ENCODE measurements at regions not wholly inside any gene's neighbourhood (a gene's known extent, or its start where the extent isn't known, plus 50 kb on each side); places are given as distances from the start of the nearest gene placed in this dataset.

- Histone ChIP-seq H3K27me3 (replicated peaks) (no peaks in the 10 kb centered on the region), H3K9me3 (replicated peaks) (no peaks in the 10 kb centered on the region), H3K36me3 (no peaks in the 10 kb centered on the region), H3K27ac (no peak overlapping the region), H3K4me3 (no peak overlapping the region), H3K4me1 (replicated peaks) (no peaks in the 10 kb centered on the region)
- DNase-seq (ENCODE audit: low read depth in 1 of 2, low spot score in 2 of 2) = no peak
Measured at GRCh38 chr4:123619326-123619725, 222.7 kb downstream of the SPRY1 start.

DNA sequence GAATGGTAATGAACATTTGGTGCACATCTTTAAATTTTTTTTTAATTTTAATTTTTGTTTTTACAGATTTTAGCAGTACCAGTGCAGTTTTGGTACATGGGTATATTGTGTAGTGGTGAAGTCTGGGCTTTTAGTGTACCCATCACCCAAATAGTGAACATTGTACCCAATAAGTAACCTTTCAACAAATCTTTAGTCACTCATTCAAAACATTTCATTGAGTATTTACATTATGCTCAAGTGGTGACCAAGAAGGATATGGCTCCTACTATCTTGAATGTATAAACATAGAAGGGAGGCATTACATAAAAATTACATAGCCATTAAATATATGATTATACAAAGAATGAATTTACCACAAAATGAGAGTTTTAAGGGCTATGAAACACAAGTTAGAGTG lies 223.3 kb downstream of the SPRY1 start:
- no peaks in the 10 kb centered on the region for H3K27me3 ChIP-seq (replicated peaks)
- H3K4me3 ChIP-seq = no peak overlapping the region
- no peaks in the 10 kb centered on the region for H3K4me1 ChIP-seq (replicated peaks)
- H3K9me3 ChIP-seq (replicated peaks) = no peaks in the 10 kb centered on the region
- no peak for DNase-seq (ENCODE audit: low read depth in 1 of 2, low spot score in 2 of 2)
- no peak overlapping the region for H3K27ac ChIP-seq
- no peaks in the 10 kb centered on the region for H3K36me3 ChIP-seq

DNA sequence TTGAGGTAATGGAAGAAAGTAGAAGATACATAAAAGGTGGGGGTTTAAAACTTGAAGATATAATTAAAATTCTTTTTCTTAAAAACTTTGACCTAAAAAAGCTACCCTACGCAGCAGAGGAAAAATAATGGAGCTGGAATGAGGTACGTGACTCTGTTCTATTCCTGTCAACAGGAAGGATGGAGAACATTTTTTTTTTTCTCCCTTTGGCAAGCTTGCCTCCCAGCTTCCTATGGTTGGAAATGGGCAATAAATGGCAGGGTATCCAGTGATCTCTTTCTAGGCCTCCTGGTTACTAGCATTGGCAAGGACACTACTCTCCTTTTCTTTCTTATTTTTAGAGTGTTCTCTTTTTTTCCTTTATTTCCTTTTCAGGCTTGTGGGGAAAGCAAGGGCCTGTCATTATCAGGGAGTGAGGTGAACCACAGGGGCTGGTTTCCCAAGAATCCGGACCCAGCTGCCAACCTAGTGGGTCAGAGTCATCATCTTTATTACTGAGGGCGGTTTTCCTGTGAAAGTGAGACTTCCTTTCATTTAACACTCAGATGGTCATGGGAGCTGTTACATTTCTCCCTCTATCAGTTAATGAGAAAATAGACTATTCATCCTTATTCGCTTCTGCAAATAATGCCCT lies 224.6 kb downstream of the SPRY1 start:
- no peaks in the 10 kb centered on the region for H3K27me3 ChIP-seq (replicated peaks)
- no peak overlapping the region for H3K4me3 ChIP-seq
- no peaks in the 10 kb centered on the region for H3K4me1 ChIP-seq (replicated peaks)
- H3K36me3 ChIP-seq = no peaks in the 10 kb centered on the region
- no peaks in the 10 kb centered on the region for H3K9me3 ChIP-seq (replicated peaks)
- DNase-seq (ENCODE audit: low read depth in 1 of 2, low spot score in 2 of 2) = no peak
- H3K27ac ChIP-seq = no peak overlapping the region

DNA sequence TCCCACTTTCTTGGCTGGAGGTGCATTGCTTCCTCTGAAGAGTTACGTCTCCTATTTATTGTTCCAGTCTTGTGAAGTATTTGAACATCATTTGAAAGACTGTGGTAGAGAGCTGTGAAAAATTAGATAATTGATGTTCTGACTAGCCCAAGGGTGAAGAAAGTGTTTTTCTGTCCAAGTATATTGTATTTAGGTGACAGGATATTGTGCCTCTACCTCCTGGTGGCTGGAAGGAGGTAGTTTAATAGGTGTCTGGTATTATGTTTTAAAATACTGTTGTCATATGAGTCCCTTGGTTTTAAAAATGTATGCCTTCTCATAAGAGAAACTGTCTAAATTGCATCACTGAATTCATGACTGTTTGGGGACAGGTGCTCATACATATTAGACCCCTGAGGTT lies 226.0 kb downstream of the SPRY1 start:
- H3K9me3 ChIP-seq (replicated peaks) = no peaks in the 10 kb centered on the region
- H3K4me1 ChIP-seq (replicated peaks) = no peaks in the 10 kb centered on the region
- no peaks in the 10 kb centered on the region for H3K27me3 ChIP-seq (replicated peaks)
- H3K27ac ChIP-seq = no peak overlapping the region
- no peak overlapping the region for H3K4me3 ChIP-seq
- H3K36me3 ChIP-seq = no peaks in the 10 kb centered on the region
- no peak for DNase-seq (ENCODE audit: low read depth in 1 of 2, low spot score in 2 of 2)

DNA sequence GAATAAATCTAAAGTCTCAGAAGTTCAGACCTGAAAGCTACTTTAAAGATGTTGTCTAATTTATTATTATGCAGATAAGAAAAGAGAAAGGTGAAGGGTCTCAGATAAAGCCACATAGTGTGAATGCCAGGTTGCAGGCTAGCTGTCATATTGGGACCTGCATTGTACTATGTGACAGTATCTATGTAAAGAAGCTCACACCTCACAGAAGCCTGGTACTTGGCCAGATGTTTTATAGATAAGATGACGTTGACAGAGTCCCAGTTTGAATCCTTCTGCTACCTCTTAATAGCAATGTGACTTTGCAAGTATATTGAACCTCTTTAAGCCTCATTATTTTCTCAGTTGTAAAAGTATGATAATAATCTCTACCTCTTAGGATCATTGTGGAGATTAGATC lies 227.0 kb downstream of the SPRY1 start:
- no peaks in the 10 kb centered on the region for H3K36me3 ChIP-seq

DNA sequence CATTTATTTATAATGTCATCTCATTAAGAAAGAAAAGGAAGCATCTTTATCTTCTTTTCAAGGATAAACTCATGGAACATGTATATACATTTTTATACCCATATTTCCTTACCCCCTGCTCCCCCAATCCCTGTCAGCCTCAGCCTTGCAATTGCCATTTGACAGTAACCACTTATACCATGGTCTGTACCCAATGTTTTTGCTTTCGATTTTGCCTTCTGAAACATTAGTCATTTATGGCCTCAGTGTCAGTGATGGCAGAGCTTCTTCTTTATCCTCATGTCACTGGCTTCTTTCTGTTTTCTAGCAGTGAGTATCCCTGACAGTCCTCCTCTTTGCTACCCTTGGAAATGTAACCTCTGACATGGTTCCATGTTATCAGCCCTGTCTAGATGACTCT lies 228.4 kb downstream of the SPRY1 start:
- no peaks in the 10 kb centered on the region for H3K36me3 ChIP-seq
- no peaks in the 10 kb centered on the region for H3K27me3 ChIP-seq (replicated peaks)
- H3K9me3 ChIP-seq (replicated peaks) = no peaks in the 10 kb centered on the region
- H3K4me3 ChIP-seq = no peak overlapping the region
- no peak for DNase-seq (ENCODE audit: low read depth in 1 of 2, low spot score in 2 of 2)
- H3K27ac ChIP-seq = no peak overlapping the region
- no peaks in the 10 kb centered on the region for H3K4me1 ChIP-seq (replicated peaks)

More for the DNA sequence above, 227.0 kb downstream of the SPRY1 start:
- Histone ChIP-seq H3K9me3 (replicated peaks) (no peaks in the 10 kb centered on the region), H3K4me1 (replicated peaks) (no peaks in the 10 kb centered on the region), H3K4me3 (no peak overlapping the region), H3K27me3 (replicated peaks) (no peaks in the 10 kb centered on the region), H3K27ac (no peak overlapping the region)
- no peak for DNase-seq (ENCODE audit: low read depth in 1 of 2, low spot score in 2 of 2)

- no peaks in the 10 kb centered on the region for H3K9me3 ChIP-seq (replicated peaks)
- H3K27ac ChIP-seq = no peak overlapping the region
- no peaks in the 10 kb centered on the region for H3K36me3 ChIP-seq
- no peak for DNase-seq (ENCODE audit: low read depth in 1 of 2, low spot score in 2 of 2)
- no peaks in the 10 kb centered on the region for H3K27me3 ChIP-seq (replicated peaks)
- no peak overlapping the region for H3K4me3 ChIP-seq
- H3K4me1 ChIP-seq (replicated peaks) = peaks cover 12% of the 10 kb centered on the region
Measured at GRCh38 chr4:123628288-123628687, 231.7 kb downstream of the SPRY1 start.

- H3K4me3 ChIP-seq = no peak overlapping the region
- no peaks in the 10 kb centered on the region for H3K9me3 ChIP-seq (replicated peaks)
- peaks cover 12% of the 10 kb centered on the region for H3K4me1 ChIP-seq (replicated peaks)
- DNase-seq (ENCODE audit: low read depth in 1 of 2, low spot score in 2 of 2) = peak in 1 of 2 experiments; percentile 24
- H3K27ac ChIP-seq = peak overlapping the region; percentile 46; the same call in 1 of the 2 replicates
- no peaks in the 10 kb centered on the region for H3K27me3 ChIP-seq (replicated peaks)
- H3K36me3 ChIP-seq = no peaks in the 10 kb centered on the region
Measured at GRCh38 chr4:123631786-123632692, 235.4 kb downstream of the SPRY1 start.

- H3K9me3 ChIP-seq (replicated peaks) = no peaks in the 10 kb centered on the region
- H3K4me3 ChIP-seq = no peak overlapping the region
- no peak for DNase-seq (ENCODE audit: low read depth in 1 of 2, low spot score in 2 of 2)
- no peaks in the 10 kb centered on the region for H3K27me3 ChIP-seq (replicated peaks)
- H3K36me3 ChIP-seq = no peaks in the 10 kb centered on the region
- H3K27ac ChIP-seq = peak overlapping the region; percentile 46; the same call in 1 of the 2 replicates
- H3K4me1 ChIP-seq (replicated peaks) = peaks cover 12% of the 10 kb centered on the region
Measured at GRCh38 chr4:123632693-123633030, 236.1 kb downstream of the SPRY1 start.

DNA sequence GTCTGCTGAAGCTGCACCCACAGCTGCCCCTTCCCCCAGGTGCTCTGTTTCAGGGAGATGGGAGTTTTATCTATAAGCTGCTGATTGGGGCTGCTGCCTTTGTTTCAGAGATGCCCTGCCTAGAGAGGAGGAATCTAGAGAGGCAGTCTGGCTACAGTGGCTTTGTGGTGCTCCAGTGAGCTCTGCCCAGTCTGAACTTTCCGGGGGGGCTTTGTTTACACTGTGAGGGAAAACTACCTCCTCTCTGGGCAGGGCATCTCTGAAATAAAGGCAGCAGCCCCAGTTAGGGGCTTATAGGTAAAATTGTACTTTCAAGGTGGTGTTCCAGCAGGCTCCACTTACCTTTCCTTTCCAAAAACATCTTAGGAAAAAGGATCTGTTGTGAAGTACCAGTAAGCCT lies 242.2 kb downstream of the SPRY1 start:
- H3K4me1 ChIP-seq (replicated peaks) = no peaks in the 10 kb centered on the region
- no peak overlapping the region for H3K4me3 ChIP-seq
- DNase-seq (ENCODE audit: low read depth in 1 of 2, low spot score in 2 of 2) = no peak
- no peaks in the 10 kb centered on the region for H3K27me3 ChIP-seq (replicated peaks)
- no peak overlapping the region for H3K27ac ChIP-seq
- no peaks in the 10 kb centered on the region for H3K9me3 ChIP-seq (replicated peaks)
- H3K36me3 ChIP-seq = no peaks in the 10 kb centered on the region

DNA sequence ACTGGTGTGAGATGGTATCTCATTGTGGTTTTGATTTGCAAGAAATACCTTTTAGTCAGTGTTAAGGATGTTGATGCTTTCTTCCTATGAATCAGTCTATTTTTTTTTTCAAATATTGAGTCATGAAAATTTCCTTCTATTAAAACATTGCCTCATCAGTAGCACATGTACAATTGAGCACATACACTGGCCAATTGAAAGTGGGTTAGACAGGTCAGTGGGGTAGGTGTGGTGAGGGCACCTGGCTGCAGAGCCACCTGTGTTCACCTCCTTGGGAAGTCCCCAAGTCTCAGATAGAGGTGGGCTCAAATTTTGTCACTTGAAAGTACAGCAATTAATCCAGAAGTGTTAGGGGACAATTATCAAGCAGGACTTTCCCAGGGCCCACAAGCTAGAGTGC lies 243.7 kb downstream of the SPRY1 start:
- no peak overlapping the region for H3K27ac ChIP-seq
- no peaks in the 10 kb centered on the region for H3K27me3 ChIP-seq (replicated peaks)
- H3K4me1 ChIP-seq (replicated peaks) = no peaks in the 10 kb centered on the region
- H3K36me3 ChIP-seq = no peaks in the 10 kb centered on the region
- no peaks in the 10 kb centered on the region for H3K9me3 ChIP-seq (replicated peaks)
- H3K4me3 ChIP-seq = no peak overlapping the region
- no peak for DNase-seq (ENCODE audit: low read depth in 1 of 2, low spot score in 2 of 2)

DNA sequence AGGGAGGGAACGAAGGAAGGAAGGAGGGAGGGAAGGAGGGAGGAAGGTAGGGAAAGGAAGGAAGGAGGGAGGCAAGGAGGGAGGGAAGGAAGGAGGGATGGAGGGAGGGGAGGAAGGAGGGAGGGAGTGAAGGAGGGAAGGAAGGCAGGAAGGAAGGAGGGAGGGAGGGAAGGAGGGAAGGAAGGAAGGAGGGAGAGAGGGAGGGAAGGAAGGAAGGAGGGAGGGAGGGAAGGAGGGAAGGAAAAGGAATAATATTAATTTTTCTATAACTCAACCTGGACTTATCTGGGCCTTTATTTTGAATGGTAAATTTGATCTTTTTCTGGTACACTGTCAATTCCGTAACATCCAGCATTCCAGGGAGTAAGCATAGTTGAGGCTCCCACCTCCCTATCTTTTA lies 244.2 kb downstream of the SPRY1 start:
- no peak for DNase-seq (ENCODE audit: low read depth in 1 of 2, low spot score in 2 of 2)
- no peaks in the 10 kb centered on the region for H3K27me3 ChIP-seq (replicated peaks)
- H3K4me3 ChIP-seq = no peak overlapping the region
- no peak overlapping the region for H3K27ac ChIP-seq
- H3K9me3 ChIP-seq (replicated peaks) = no peaks in the 10 kb centered on the region
- H3K36me3 ChIP-seq = no peaks in the 10 kb centered on the region
- no peaks in the 10 kb centered on the region for H3K4me1 ChIP-seq (replicated peaks)

DNA sequence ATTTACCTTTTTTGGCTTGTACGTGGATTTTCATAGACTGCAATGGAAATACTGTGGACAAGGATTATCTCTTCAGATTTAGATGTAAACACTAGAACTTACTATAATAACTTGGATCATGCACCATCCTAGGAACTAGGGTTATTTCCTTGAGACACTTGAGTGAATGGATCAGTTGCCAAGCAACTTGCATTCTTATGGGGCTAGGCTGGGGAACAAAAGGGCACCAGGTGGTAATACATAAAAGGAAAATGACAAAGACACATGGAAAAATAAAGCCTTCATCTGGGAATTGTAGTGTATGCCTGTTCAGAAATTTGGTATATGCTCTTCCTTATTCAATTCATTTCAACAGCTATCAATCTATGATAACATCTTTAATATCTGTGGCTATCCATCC lies 247.1 kb downstream of the SPRY1 start:
- no peaks in the 10 kb centered on the region for H3K9me3 ChIP-seq (replicated peaks)
- no peak overlapping the region for H3K4me3 ChIP-seq
- no peak for DNase-seq (ENCODE audit: low read depth in 1 of 2, low spot score in 2 of 2)
- no peaks in the 10 kb centered on the region for H3K27me3 ChIP-seq (replicated peaks)
- H3K27ac ChIP-seq = no peak overlapping the region
- H3K4me1 ChIP-seq (replicated peaks) = no peaks in the 10 kb centered on the region
- H3K36me3 ChIP-seq = no peaks in the 10 kb centered on the region

DNA sequence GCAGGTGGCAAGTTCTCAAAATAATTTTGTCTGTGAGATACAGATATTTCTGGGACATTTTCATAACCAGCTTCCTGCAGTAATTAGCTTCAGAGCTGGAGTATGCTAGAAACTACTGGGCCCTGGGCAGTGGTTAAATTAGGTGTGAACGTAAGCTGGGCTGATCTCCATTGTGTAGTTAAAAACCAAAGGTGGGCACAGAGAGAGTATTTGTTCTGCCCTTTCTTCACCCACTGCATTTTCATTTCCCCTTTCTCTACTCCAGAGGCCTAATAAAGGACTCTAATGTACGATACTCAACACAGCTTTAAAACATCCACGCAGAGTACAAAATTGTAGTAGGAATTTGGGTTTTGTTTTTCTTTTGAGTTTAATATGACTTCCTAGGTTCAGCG lies 252.7 kb downstream of the SPRY1 start:
- H3K27ac ChIP-seq = peak overlapping the region; percentile 76
- H3K9me3 ChIP-seq (replicated peaks) = no peaks in the 10 kb centered on the region
- no peaks in the 10 kb centered on the region for H3K36me3 ChIP-seq
- DNase-seq (ENCODE audit: low read depth in 1 of 2, low spot score in 2 of 2) = no peak
- H3K4me3 ChIP-seq = no peak overlapping the region
- peaks cover 17% of the 10 kb centered on the region for H3K4me1 ChIP-seq (replicated peaks)
- H3K27me3 ChIP-seq (replicated peaks) = no peaks in the 10 kb centered on the region

Measured in SJSA1 (cell line).